ENCODE measurements at regions not wholly inside any gene's neighbourhood (a gene's known extent, or its start where the extent isn't known, plus 50 kb on each side); places are given as distances from the start of the nearest gene placed in this dataset.

GRCh38 chr18:72225958-72226357, 318.2 kb downstream of the CBLN2 start:
- H3K9me3 ChIP-seq, result no peaks in the 10 kb centered on the region
- FAIRE-seq, result no peak
- H3K4me1 ChIP-seq, result no peaks in the 10 kb centered on the region
- POLR2A ChIA-PET, result no interaction called here
- DNase-seq (ENCODE audit: low read depth in 1 of 2, low spot score in 1 of 2), result no peak
- TF ChIP-seq CHD4 (IDR thresholded peaks at IDR 0.05; ENCODE audit: borderline replicate concordance) (no peak), MAFK (IDR thresholded peaks at IDR 0.05; ENCODE audit: partially characterized antibody) (no peak)
- no peak for ATAC-seq
- H3K27ac ChIP-seq, result no peak overlapping the region
- H3K4me3 ChIP-seq, result no peak overlapping the region
- WGBS (ENCODE audit: missing lambda C conversion rate), result 18% methylated on average over 4 of the region's 4 CpGs
- H3K4me2 ChIP-seq, result no peak overlapping the region
- CTCF ChIA-PET, result no interaction called here

DNA sequence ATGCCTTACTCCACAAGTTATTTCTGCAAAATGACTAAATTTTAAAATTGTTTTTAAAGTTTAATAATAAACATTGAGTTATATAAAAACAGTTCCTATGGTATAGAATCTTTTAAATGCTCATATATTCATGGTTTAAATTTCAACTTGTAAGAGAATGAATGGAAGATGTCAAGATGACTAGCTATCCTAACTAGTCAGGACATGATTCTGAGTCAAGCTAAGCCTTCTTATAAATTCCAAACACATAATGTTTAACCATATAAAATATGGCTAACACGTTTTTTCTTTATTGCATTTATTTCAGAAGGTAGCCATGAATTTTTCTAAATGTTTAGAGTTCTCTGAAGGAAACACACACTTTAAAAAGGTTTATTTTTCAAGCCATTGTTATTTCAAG, 320.4 kb downstream of the CBLN2 start:
- ATAC-seq (no peak), DNase-seq (ENCODE audit: low read depth in 1 of 2, low spot score in 1 of 2) (no peak), FAIRE-seq (no peak)
- H3K27ac ChIP-seq, result no peak overlapping the region
- no peak overlapping the region for H3K4me3 ChIP-seq
- ChIA-PET CTCF (no interaction called here), POLR2A (no interaction called here)
- H3K4me1 ChIP-seq, result no peaks in the 10 kb centered on the region
- no peaks in the 10 kb centered on the region for H3K9me3 ChIP-seq
- WGBS (ENCODE audit: missing lambda C conversion rate), result 3% methylated on average over 1 of the region's 1 CpG
- TF ChIP-seq, protein P1, sequence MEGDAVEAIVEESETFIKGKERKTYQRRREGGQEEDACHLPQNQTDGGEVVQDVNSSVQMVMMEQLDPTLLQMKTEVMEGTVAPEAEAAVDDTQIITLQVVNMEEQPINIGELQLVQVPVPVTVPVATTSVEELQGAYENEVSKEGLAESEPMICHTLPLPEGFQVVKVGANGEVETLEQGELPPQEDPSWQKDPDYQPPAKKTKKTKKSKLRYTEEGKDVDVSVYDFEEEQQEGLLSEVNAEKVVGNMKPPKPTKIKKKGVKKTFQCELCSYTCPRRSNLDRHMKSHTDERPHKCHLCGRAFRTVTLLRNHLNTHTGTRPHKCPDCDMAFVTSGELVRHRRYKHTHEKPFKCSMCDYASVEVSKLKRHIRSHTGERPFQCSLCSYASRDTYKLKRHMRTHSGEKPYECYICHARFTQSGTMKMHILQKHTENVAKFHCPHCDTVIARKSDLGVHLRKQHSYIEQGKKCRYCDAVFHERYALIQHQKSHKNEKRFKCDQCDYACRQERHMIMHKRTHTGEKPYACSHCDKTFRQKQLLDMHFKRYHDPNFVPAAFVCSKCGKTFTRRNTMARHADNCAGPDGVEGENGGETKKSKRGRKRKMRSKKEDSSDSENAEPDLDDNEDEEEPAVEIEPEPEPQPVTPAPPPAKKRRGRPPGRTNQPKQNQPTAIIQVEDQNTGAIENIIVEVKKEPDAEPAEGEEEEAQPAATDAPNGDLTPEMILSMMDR (IDR thresholded peaks at IDR 0.05), result no peak
- TF ChIP-seq CHD4 (IDR thresholded peaks at IDR 0.05; ENCODE audit: borderline replicate concordance) (no peak), NPAS2 (CRISPR knock-in tag; IDR thresholded peaks at IDR 0.05; ENCODE audit: borderline replicate concordance) (no peak), SMC3 (IDR thresholded peaks at IDR 0.05) (no peak), FOSB (CRISPR knock-in tag; IDR thresholded peaks at IDR 0.05) (no peak), SREBF2 (IDR thresholded peaks at IDR 0.05) (no peak), REST (IDR thresholded peaks at IDR 0.05) (no peak), GATA3 (IDR thresholded peaks at IDR 0.05; ENCODE audit: borderline replicate concordance) (no peak), RFX5 (IDR thresholded peaks at IDR 0.05) (no peak), MAZ (IDR thresholded peaks at IDR 0.05; ENCODE audit: borderline replicate concordance, low read depth, low read length) (no peak)
- H3K4me2 ChIP-seq, result no peak overlapping the region

DNA sequence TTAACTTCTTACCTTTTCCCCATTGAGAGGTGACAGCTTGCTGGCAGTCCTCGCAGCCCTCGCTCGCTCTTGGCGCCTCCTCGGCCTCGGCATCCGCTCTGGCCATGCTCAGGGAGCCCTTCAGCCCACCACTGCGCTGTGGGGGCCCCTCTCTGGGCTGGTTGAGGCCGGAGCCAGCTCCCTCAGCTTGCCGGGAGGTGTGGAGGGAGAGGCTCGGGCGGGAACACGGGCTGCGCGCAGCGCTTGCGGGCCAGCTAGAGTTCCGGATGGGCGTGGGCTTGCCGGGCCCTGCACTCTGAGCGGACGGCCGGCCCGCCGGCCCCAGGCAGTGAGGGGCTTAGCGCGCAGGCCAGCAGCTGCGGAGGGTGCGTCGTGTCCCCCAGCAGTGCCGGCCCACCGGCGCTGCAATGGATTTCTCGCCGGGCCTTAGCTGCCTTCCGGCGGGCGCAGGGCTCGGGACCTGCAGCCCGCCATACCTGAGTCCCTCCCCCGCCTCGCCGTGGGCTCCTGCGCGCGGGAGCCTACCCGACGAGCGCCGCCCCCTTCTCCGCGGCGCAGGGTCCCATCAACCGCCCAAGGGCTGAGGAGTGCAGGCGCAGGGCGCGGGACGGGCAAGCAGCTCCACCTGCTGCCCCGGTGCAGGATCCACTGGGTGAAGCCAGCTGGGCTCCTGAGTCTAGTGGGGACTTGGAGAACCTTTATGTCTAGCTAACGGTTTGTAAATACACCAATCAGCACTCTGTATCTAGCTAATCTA, 335.0 kb downstream of the CBLN2 start:
- WGBS (ENCODE audit: missing lambda C conversion rate), result 75% methylated on average over 46 of the region's 60 CpGs
- TF ChIP-seq CBX8 (IDR thresholded peaks at IDR 0.05) (no peak), ZNF302 (CRISPR knock-in tag; IDR thresholded peaks at IDR 0.05) (no peak)
- POLR2A ChIA-PET, result no interaction called here
- no peak overlapping the region for H3K4me3 ChIP-seq
- no peak for ATAC-seq
- DNase-seq (ENCODE audit: low read depth in 1 of 2, low spot score in 1 of 2), result no peak
- no peak for FAIRE-seq
- CTCF ChIA-PET, result no interaction called here
- no peaks in the 10 kb centered on the region for H3K4me1 ChIP-seq
- no peak overlapping the region for H3K4me2 ChIP-seq
- H3K9me3 ChIP-seq, result no peaks in the 10 kb centered on the region
- H3K27ac ChIP-seq, result no peak overlapping the region

DNA sequence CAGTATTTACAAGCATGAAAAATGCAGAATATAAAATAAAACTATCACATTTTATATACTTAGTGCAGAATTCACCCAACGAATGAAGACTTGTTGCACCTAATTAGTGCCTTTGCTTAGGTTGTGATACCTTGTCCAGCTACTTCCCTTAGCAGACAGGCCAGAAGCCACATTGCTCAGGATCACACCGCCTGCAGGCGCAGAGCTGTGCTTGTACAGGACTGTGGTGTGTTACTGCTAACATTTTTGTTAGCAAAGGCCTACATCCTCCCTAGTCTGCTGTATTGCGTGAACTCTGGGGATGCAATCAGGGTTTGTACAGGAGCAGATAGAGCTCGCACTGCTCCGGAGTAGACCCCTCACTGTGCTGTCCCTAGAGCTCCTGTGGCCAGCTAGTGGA, 336.9 kb downstream of the CBLN2 start:
- no peak for DNase-seq (ENCODE audit: low read depth in 1 of 2, low spot score in 1 of 2)
- ATAC-seq, result no peak
- ChIA-PET CTCF (no interaction called here), POLR2A (no interaction called here)
- H3K27ac ChIP-seq, result no peak overlapping the region
- H3K4me2 ChIP-seq, result no peak overlapping the region
- TF ChIP-seq POLR2AphosphoS2 (conservative IDR thresholded peaks at IDR 0.05; ENCODE audit: low read length) (no peak), PHF8 (IDR thresholded peaks at IDR 0.05; ENCODE audit: borderline replicate concordance, low read depth) (no peak), HOXB13 (CRISPR knock-in tag; IDR thresholded peaks at IDR 0.05; ENCODE audit: low read depth) (no peak), HOXB5 (CRISPR knock-in tag; IDR thresholded peaks at IDR 0.05) (no peak), E2F6 (IDR thresholded peaks at IDR 0.05; ENCODE audit: borderline replicate concordance, low read depth) (no peak), CBX8 (IDR thresholded peaks at IDR 0.05) (no peak), FOSL2 (IDR thresholded peaks at IDR 0.05) (no peak), FOSL2 (CRISPR knock-in tag; IDR thresholded peaks at IDR 0.05) (no peak), CHD2 (IDR thresholded peaks at IDR 0.05; ENCODE audit: low read length, partially characterized antibody) (no peak), KDM5A (IDR thresholded peaks at IDR 0.05) (no peak)
- H3K4me1 ChIP-seq, result no peaks in the 10 kb centered on the region
- no peak for FAIRE-seq
- WGBS (ENCODE audit: missing lambda C conversion rate), result 54% methylated on average over 6 of the region's 6 CpGs
- no peaks in the 10 kb centered on the region for H3K9me3 ChIP-seq
- no peak overlapping the region for H3K4me3 ChIP-seq
